Cardiac muscle cell (in vitro differentiated cells and primary cell): ENCODE measurements at regions not wholly inside any gene's neighbourhood (a gene's known extent, or its start where the extent isn't known, plus 50 kb on each side); places are given as distances from the start of the nearest gene placed in this dataset.

Source experiments
- DNase-seq, 2 donors: peaks; one replicate each; pipeline versions ENCODE4 v3.0.0 to v3.0.0-alpha.2; 2010 to 2017; ENCODE audit warnings: low read depth in 1 of 2, low spot score in 1 of 2
- H3K27ac ChIP-seq: fragments of 200-600 bp; sonication (generic); 2 replicates; pipeline ENCODE4 v1.5.1; 2016
- H3K27me3 ChIP-seq: fragments of 200-600 bp; sonication (generic); 2 replicates; pipeline ENCODE4 v1.6.0; 2016; ENCODE audit warnings: control low read depth
- H3K36me3 ChIP-seq: fragments of 200-600 bp; sonication (generic); 2 replicates; pipeline ENCODE4 v1.5.1; 2016; ENCODE audit warnings: control low read depth
- H3K4me1 ChIP-seq: fragments of 200-600 bp; sonication (generic); 2 replicates; pipeline ENCODE4 v1.8.1; 2017; ENCODE audit warnings: low read depth, mild to moderate bottlenecking, mixed run types
- H3K4me3 ChIP-seq: fragments of 200-600 bp; sonication (generic); 2 replicates; pipeline ENCODE4 v1.5.1; 2016; ENCODE audit warnings: mild to moderate bottlenecking
- H3K9me3 ChIP-seq: fragments of 200-600 bp; sonication (generic); 2 replicates; pipeline ENCODE4 v1.5.1; 2017; ENCODE audit warnings: low read depth, mild to moderate bottlenecking, control low read depth
- CTCF ChIP-seq: IDR thresholded peaks from 2 replicates; pipeline ENCODE4 v1.5.1; 2012; ENCODE audit warnings: low read depth, mild to moderate bottlenecking, low read length

GRCh38 chr4:11544211-11544610 is 115.5 kb upstream of the HS3ST1 start:
- Histone ChIP-seq H3K27ac (no peak overlapping the region), H3K27me3 (no peaks in the 10 kb centered on the region), H3K4me1 (peaks cover 14% of the 10 kb centered on the region), H3K4me3 (no peak overlapping the region), H3K36me3 (no peaks in the 10 kb centered on the region), H3K9me3 (no peaks in the 10 kb centered on the region)
- DNase-seq, result no peak
- no peak for TF ChIP-seq CTCF

- no peak for TF ChIP-seq CTCF
- Histone ChIP-seq H3K36me3 (no peaks in the 10 kb centered on the region), H3K27me3 (no peaks in the 10 kb centered on the region), H3K4me3 (no peak overlapping the region), H3K27ac (no peak overlapping the region), H3K4me1 (peaks cover 10% of the 10 kb centered on the region), H3K9me3 (no peaks in the 10 kb centered on the region)
- DNase-seq, result peak in 1 of 2 donors; percentile 78
Observed at GRCh38 chr4:11543706-11544105, 115.0 kb upstream of the HS3ST1 start.

GRCh38 chr4:11542952-11543351 is 114.3 kb upstream of the HS3ST1 start:
- DNase-seq, result no peak
- no peak overlapping the region for H3K4me3 ChIP-seq
- H3K36me3 ChIP-seq, result no peaks in the 10 kb centered on the region
- no peaks in the 10 kb centered on the region for H3K9me3 ChIP-seq
- no peak for TF ChIP-seq CTCF
- H3K4me1 ChIP-seq, result peaks cover 9% of the 10 kb centered on the region
- H3K27ac ChIP-seq, result no peak overlapping the region
- no peaks in the 10 kb centered on the region for H3K27me3 ChIP-seq

GRCh38 chr4:11537846-11538245 is 109.2 kb upstream of the HS3ST1 start:
- DNase-seq, result no peak
- Histone ChIP-seq H3K4me1 (peaks cover 11% of the 10 kb centered on the region), H3K36me3 (no peaks in the 10 kb centered on the region), H3K9me3 (no peaks in the 10 kb centered on the region), H3K27ac (no peak overlapping the region), H3K27me3 (no peaks in the 10 kb centered on the region), H3K4me3 (no peak overlapping the region)
- TF ChIP-seq CTCF, result no peak

- Histone ChIP-seq H3K9me3 (no peaks in the 10 kb centered on the region), H3K36me3 (no peaks in the 10 kb centered on the region), H3K4me1 (peaks cover 11% of the 10 kb centered on the region), H3K4me3 (no peak overlapping the region), H3K27me3 (no peaks in the 10 kb centered on the region), H3K27ac (no peak overlapping the region)
- DNase-seq, result no peak
- no peak for TF ChIP-seq CTCF
Observed at GRCh38 chr4:11535333-11535732, 106.6 kb upstream of the HS3ST1 start.

- DNase-seq, result no peak
- no peak for TF ChIP-seq CTCF
- Histone ChIP-seq H3K4me1 (peaks cover 11% of the 10 kb centered on the region), H3K9me3 (no peaks in the 10 kb centered on the region), H3K27ac (no peak overlapping the region), H3K27me3 (no peaks in the 10 kb centered on the region), H3K4me3 (no peak overlapping the region), H3K36me3 (no peaks in the 10 kb centered on the region)
Observed at GRCh38 chr4:11534623-11535302, 106.1 kb upstream of the HS3ST1 start.
